ENCODE measurements at regions not wholly inside any gene's neighbourhood (a gene's known extent, or its start where the extent isn't known, plus 50 kb on each side); places are given as distances from the start of the nearest gene placed in this dataset.

GRCh38 chr18:60120231-60120750 lies 220.5 kb downstream of the PMAIP1 start:
- TF ChIP-seq ZNF138 (tag by site-specific recombination; IDR thresholded peaks at IDR 0.05; ENCODE audit: borderline replicate concordance) (no peak), CTCF (tag by site-specific recombination; IDR thresholded peaks at IDR 0.05) (no peak), ZEB2 (tag by site-specific recombination; IDR thresholded peaks at IDR 0.05) (no peak), ZNF16 (tag by site-specific recombination; IDR thresholded peaks at IDR 0.05; ENCODE audit: low read depth) (no peak), ZNF19 (tag by site-specific recombination; IDR thresholded peaks at IDR 0.05; ENCODE audit: low read depth) (no peak)

Measured in HEK293 (cell line).